ENCODE measurements at regions not wholly inside any gene's neighbourhood (a gene's known extent, or its start where the extent isn't known, plus 50 kb on each side); places are given as distances from the start of the nearest gene placed in this dataset.

- no peak for TF ChIP-seq CTCF (IDR thresholded peaks at IDR 0.05; ENCODE audit: borderline replicate concordance, extremely low read depth, insufficient read depth)
- Histone ChIP-seq H3K36me3 (ENCODE audit: control insufficient read depth in 2 of 3, insufficient read depth in 3 of 3, low read length in 3 of 3) (no peaks in the 10 kb centered on the region), H3K27ac (ENCODE audit: low read depth in 2 of 2, low read length in 2 of 2) (no peak overlapping the region), H3K4me3 (ENCODE audit: low read length in 3 of 3) (no peak overlapping the region), H3K9ac (ENCODE audit: low read length in 3 of 3) (no peak overlapping the region), H3K4me1 (ENCODE audit: control insufficient read depth in 2 of 3, insufficient read depth in 2 of 3, low read depth in 1 of 3, low read length in 3 of 3) (no peaks in the 10 kb centered on the region), H3K9me3 (ENCODE audit: control insufficient read depth in 2 of 3, insufficient read depth in 1 of 3, low read length in 3 of 3) (peaks cover 0 to 3% (median 0%) of the 10 kb centered on the region in 3 donors), H3K27me3 (ENCODE audit: control insufficient read depth, insufficient read depth, low read length) (no peaks in the 10 kb centered on the region)
- no peak for DNase-seq
- no peak for FAIRE-seq
- intact Hi-C loops (cut with DNase I), result no loop called here
Measured at GRCh38 chr14:85084344-85084743, 445.6 kb upstream of the FLRT2 start.

GRCh38 chr14:85085981-85086380, 444.0 kb upstream of the FLRT2 start:
- Histone ChIP-seq H3K4me3 (ENCODE audit: low read length in 3 of 3) (no peak overlapping the region), H3K27me3 (ENCODE audit: control insufficient read depth, insufficient read depth, low read length) (no peaks in the 10 kb centered on the region), H3K36me3 (ENCODE audit: control insufficient read depth in 2 of 3, insufficient read depth in 3 of 3, low read length in 3 of 3) (no peaks in the 10 kb centered on the region), H3K4me1 (ENCODE audit: control insufficient read depth in 2 of 3, insufficient read depth in 2 of 3, low read depth in 1 of 3, low read length in 3 of 3) (no peaks in the 10 kb centered on the region), H3K9ac (ENCODE audit: low read length in 3 of 3) (no peak overlapping the region), H3K9me3 (ENCODE audit: control insufficient read depth in 2 of 3, insufficient read depth in 1 of 3, low read length in 3 of 3) (peaks cover 0 to 3% (median 0%) of the 10 kb centered on the region in 3 donors), H3K27ac (ENCODE audit: low read depth in 2 of 2, low read length in 2 of 2) (no peak overlapping the region)
- intact Hi-C loops (cut with DNase I), result no loop called here
- FAIRE-seq (no peak), DNase-seq (peak in 2 of 5 donors; percentile 14 to 22)
- TF ChIP-seq CTCF (IDR thresholded peaks at IDR 0.05; ENCODE audit: borderline replicate concordance, extremely low read depth, insufficient read depth), result no peak

GRCh38 chr14:85087201-85087600, 442.7 kb upstream of the FLRT2 start:
- TF ChIP-seq CTCF (IDR thresholded peaks at IDR 0.05; ENCODE audit: borderline replicate concordance, extremely low read depth, insufficient read depth), result no peak
- DNase-seq, result no peak

GRCh38 chr14:85088192-85088591, 441.8 kb upstream of the FLRT2 start:
- DNase-seq, result no peak
- no peaks in the 10 kb centered on the region for H3K36me3 ChIP-seq (ENCODE audit: control insufficient read depth in 2 of 3, insufficient read depth in 3 of 3, low read length in 3 of 3)
- intact Hi-C loops (cut with DNase I), result no loop called here
- H3K27ac ChIP-seq (ENCODE audit: low read depth in 2 of 2, low read length in 2 of 2), result no peak overlapping the region
- no peak overlapping the region for H3K9ac ChIP-seq (ENCODE audit: low read length in 3 of 3)
- no peaks in the 10 kb centered on the region for H3K27me3 ChIP-seq (ENCODE audit: control insufficient read depth, insufficient read depth, low read length)
- H3K4me1 ChIP-seq (ENCODE audit: control insufficient read depth in 2 of 3, insufficient read depth in 2 of 3, low read depth in 1 of 3, low read length in 3 of 3), result no peaks in the 10 kb centered on the region
- no peak overlapping the region for H3K4me3 ChIP-seq (ENCODE audit: low read length in 3 of 3)
- peaks cover 0 to 3% (median 0%) of the 10 kb centered on the region in 3 donors for H3K9me3 ChIP-seq (ENCODE audit: control insufficient read depth in 2 of 3, insufficient read depth in 1 of 3, low read length in 3 of 3)
- FAIRE-seq, result no peak
- TF ChIP-seq CTCF (IDR thresholded peaks at IDR 0.05; ENCODE audit: borderline replicate concordance, extremely low read depth, insufficient read depth), result no peak

More at GRCh38 chr14:85087201-85087600, 442.7 kb upstream of the FLRT2 start:
- Histone ChIP-seq H3K27ac (ENCODE audit: low read depth in 2 of 2, low read length in 2 of 2) (no peak overlapping the region), H3K4me3 (ENCODE audit: low read length in 3 of 3) (no peak overlapping the region), H3K27me3 (ENCODE audit: control insufficient read depth, insufficient read depth, low read length) (no peaks in the 10 kb centered on the region), H3K36me3 (ENCODE audit: control insufficient read depth in 2 of 3, insufficient read depth in 3 of 3, low read length in 3 of 3) (no peaks in the 10 kb centered on the region), H3K4me1 (ENCODE audit: control insufficient read depth in 2 of 3, insufficient read depth in 2 of 3, low read depth in 1 of 3, low read length in 3 of 3) (no peaks in the 10 kb centered on the region), H3K9ac (ENCODE audit: low read length in 3 of 3) (no peak overlapping the region), H3K9me3 (ENCODE audit: control insufficient read depth in 2 of 3, insufficient read depth in 1 of 3, low read length in 3 of 3) (peaks cover 0 to 3% (median 0%) of the 10 kb centered on the region in 3 donors)
- FAIRE-seq, result no peak
- intact Hi-C loops (cut with DNase I), result no loop called here

All from kidney (tissue), 13 donors.